Right kidney (tissue), 1 donor: ENCODE measurements at regions not wholly inside any gene's neighbourhood (a gene's known extent, or its start where the extent isn't known, plus 50 kb on each side); places are given as distances from the start of the nearest gene placed in this dataset.

Experiments
- DNase-seq: peaks from one replicate; pipeline ENCODE4 v3.0.0-alpha.2; 2016

- no peak for DNase-seq
Measured at GRCh38 chr12:132439333-132439904, 50.5 kb upstream of the FBRSL1 start.

GRCh38 chr12:132438726-132439125 is 51.2 kb upstream of the FBRSL1 start:
- DNase-seq, result no peak

GRCh38 chr12:132437943-132438700 is 51.8 kb upstream of the FBRSL1 start:
- no peak for DNase-seq

GRCh38 chr12:132437252-132437932 is 52.6 kb upstream of the FBRSL1 start:
- no peak for DNase-seq

GRCh38 chr12:132436791-132437251 is 53.1 kb upstream of the FBRSL1 start:
- DNase-seq, result no peak

- no peak for DNase-seq
Measured at GRCh38 chr12:132435486-132436187, 54.3 kb upstream of the FBRSL1 start.

GRCh38 chr12:132433641-132434395 is 56.1 kb upstream of the FBRSL1 start:
- DNase-seq, result no peak

- DNase-seq, result peak; percentile 60
Measured at GRCh38 chr12:132432721-132433577, 57.0 kb upstream of the FBRSL1 start.

GRCh38 chr12:132432126-132432705 is 57.7 kb upstream of the FBRSL1 start:
- DNase-seq, result no peak

- no peak for DNase-seq
Measured at GRCh38 chr12:132430838-132431774, 58.8 kb upstream of the FBRSL1 start.

- peak; percentile 63 for DNase-seq
Measured at GRCh38 chr12:132429946-132430643, 59.9 kb upstream of the FBRSL1 start.

- no peak for DNase-seq
Measured at GRCh38 chr12:132429602-132429945, 60.4 kb upstream of the FBRSL1 start.

GRCh38 chr12:132428936-132429601 is 60.9 kb upstream of the FBRSL1 start:
- peak; percentile 59 for DNase-seq

GRCh38 chr12:132427999-132428935 is 61.7 kb upstream of the FBRSL1 start:
- DNase-seq, result no peak

GRCh38 chr12:132427174-132427768 is 62.7 kb upstream of the FBRSL1 start:
- no peak for DNase-seq

- no peak for DNase-seq
Measured at GRCh38 chr12:132426349-132427173, 63.4 kb upstream of the FBRSL1 start.
